Stimulated activated CD4-positive, alpha-beta T cell treated with anti-CD3 and anti-CD28 coated beads, Interleukin-4, amount 100 ng/mL, for 4 hours (primary cell): ENCODE measurements at regions not wholly inside any gene's neighbourhood (a gene's known extent, or its start where the extent isn't known, plus 50 kb on each side); places are given as distances from the start of the nearest gene placed in this dataset.
"Not testable (repeated sequence)": the region's sequence is repeated elsewhere in the genome, so short reads cannot be mapped to it uniquely, and the experiment has no call there.

Experiments used
- DNase-seq, 2 experiments: peaks; one replicate each; pipeline ENCODE4 v3.0.0-alpha.2; 2020

DNA sequence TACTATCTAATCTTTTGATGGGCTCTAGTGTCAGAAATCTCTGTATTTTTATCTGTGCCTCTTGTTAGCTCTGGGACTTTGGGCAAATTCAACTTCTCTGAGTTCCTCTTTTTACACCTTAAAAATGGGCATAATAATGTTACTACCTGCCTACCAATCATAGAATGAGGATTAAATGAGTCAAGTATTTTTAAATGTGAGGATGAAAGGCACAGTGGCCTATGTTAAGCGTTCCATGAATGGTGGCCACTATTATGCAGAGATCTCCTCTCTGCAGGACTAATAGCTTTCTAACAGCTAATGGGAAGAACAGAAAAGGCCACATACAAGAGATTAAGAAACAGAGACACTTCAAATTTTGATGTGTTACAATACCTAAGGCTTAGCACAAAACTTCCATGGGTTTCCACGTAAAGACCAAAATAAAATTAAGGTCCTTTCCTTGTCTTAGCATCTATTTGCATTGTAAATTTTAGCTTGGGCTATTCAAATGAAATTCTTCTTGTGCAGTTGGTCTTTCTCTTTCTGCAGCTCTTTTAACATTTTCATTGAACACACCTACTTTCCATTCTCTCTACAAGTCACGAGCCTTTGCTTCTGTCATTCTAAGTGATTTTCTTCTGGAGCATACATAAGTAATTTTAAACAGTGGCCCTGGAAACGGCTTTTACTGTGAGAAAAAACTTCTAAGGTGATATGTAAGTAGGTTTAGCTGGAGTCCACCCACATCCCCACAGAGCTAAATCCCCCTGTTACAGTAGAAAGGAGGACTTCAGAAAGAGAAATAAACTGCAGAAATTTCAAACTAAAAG is 117.9 kb upstream of the MED14 start:
- no peak for DNase-seq

DNA sequence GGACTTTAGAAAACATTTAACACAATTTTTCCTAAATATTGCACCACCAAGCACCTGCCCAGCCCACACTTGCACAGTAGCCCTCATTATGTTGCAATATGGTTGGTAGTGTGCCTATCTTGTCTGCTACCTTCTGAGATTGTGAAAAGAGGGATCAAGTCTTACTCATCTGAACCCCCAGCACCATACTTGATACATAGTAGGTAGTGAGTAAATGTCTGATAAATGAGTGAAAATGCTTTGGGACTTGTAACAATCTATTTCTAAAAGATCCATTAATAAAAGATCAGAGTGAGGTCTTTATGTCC is 118.4 kb upstream of the MED14 start:
- DNase-seq, result no peak

- DNase-seq, result no peak
Observed at GRCh38 chrX:40854242-40854641, 118.9 kb upstream of the MED14 start.

DNA sequence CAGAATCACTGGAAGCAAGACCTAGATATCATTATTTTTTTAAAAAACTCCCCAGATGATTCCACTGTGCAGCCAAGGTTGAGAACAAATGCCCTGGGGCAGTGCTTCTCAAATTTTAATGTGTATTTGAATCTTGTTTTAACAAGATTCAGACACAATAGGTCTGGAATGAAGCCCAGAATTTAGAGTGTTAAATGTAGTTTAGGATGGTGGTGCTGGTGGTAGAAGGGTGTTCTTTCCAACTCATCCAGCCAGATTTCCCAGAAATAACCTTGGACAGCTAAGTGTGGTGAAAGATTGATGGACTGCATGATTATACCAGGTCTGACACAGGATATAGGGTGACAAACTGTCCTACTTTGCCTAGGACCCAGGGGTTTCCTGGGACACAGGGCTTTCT is 120.1 kb upstream of the MED14 start:
- DNase-seq, result no peak

DNA sequence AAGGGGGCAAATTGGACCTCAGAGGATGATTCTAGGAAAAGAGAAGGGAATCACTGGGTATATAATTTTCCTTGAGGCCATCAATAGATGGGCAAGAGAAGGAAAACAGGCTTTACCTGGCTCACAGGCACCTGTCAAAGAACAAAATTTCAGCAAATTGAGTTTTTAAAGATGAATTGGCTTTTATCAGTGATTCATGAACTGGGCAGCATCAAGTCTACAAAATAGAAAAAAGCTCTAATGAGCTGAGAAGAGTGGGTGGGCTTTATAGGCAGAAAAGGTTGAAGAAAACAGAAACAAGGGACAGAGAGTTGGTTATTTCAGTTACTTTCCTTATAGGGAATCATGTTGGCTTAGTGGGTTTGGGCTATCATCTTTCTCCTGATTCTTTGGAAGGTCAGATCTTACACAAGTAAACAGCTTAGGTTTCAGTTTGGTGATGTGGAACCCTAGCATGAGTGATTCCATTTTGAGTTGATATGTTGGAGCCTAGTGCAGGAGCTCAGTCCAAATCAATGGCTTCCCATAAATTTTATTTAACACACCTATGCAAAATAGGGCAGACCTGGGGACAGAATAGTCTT is 120.7 kb upstream of the MED14 start:
- DNase-seq, result no peak

DNA sequence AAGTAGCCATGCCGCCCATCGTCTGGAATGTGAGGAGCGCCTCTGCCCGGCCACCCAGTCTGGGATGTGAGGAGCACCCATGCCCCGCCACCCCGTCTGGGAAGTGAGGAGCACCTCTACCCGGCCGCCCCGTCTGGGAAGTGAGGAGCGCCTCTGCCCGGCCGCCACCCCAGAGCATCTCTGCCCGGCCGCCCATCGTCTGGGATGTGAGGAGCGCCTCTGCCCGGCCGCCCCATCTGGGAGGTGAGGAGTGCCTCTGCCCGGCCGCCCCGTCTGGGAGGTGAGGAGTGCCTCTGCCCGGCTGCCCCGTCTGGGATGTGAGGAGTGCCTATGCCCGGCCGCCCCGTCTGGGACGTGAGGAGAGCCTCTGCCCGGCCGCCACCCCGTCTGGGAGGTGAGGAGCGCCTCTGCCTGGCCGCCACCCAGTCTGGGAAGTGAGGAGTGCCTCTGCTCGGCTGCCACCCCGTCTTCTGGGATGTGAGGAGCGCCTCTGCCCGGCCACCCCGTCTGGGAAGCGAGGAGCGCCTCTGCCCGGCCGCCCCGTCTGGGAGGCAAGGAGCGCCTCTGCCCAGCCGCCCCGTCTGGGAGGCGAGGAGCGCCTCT is 126.7 kb upstream of the MED14 start:
- not testable (repeated sequence) for DNase-seq

GRCh38 chrX:40863260-40863659 is 127.9 kb upstream of the MED14 start:
- DNase-seq, result not testable (repeated sequence)

- no peak for DNase-seq
Observed at GRCh38 chrX:40863671-40864070, 128.3 kb upstream of the MED14 start.

GRCh38 chrX:40864972-40865371 is 129.6 kb upstream of the MED14 start:
- no peak for DNase-seq

- no peak for DNase-seq
Observed at GRCh38 chrX:40866893-40867292, 131.6 kb upstream of the MED14 start.

DNA sequence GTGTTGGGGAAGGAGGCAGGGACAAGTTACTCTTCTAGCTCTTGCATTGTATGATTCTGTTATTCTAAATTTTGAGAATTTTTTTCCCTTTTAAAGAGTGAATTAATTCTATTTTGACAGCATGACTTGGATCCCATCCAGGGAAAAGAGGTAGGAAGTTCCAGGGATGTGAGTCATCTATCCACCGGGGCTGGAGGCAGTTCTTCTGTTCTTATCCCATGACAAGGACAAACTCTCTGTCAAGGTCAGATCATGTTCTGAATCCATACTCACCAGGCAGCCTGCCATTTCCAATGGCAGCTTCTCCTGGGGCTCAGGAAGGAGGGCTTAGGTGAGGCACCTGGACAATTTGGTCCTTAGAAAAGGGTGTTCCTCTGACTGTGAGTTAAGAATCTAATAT is 132.0 kb upstream of the MED14 start:
- DNase-seq, result no peak

DNA sequence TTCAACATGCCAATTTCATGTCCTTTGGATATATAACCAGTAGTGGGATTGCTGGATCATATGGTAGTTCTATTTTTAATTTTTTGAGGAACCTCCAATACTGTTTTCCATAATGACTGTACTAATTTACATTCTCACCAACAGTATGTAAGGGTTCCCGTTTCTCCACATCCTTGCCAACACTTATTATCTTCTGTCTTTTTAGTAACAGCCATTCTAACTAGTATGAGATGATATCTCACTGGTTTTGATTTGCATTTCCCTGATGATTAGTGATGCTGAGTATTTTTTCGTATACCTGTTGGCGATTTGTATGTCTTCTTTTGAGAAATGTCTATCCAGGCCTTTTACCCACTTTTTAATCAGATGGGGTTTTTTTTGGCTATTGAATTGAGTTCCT is 133.5 kb upstream of the MED14 start:
- DNase-seq, result no peak

- DNase-seq, result not testable (repeated sequence)
Observed at GRCh38 chrX:40870982-40871381, 135.6 kb upstream of the MED14 start.

DNA sequence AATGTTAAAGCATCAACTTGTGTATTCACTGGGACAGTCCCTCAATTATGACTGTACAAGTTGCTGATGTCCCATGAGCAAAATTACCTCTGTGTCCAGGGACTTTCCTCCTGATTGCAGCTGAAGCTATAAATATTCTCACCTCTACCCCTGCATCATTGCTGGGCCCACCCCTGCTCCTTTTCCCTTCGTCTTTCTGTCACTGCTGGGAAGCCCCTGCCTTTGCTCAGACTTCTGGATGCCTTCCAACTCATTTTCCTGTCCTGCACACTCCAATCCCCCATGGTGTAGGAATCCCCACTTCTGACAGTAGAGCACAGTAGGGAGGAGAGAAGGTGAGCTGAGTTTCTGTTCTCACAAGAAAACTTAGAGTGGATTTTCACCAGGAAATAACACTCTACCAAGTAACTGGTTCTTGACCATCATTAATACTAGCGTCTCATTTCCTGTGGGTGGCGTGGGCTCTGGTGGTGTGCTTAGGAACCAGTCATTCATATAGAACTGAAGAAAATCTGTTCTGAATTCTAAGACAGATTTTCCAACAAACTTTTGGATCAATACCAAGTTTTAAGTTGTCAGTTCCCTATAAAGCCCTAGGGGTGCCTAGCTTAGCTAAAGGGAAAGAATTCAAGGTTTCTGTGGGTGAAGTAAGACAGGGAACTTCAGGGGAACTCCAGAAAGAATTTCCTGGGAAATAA is 136.2 kb upstream of the MED14 start:
- no peak for DNase-seq

- no peak for DNase-seq
Observed at GRCh38 chrX:40872351-40872750, 137.0 kb upstream of the MED14 start.

DNA sequence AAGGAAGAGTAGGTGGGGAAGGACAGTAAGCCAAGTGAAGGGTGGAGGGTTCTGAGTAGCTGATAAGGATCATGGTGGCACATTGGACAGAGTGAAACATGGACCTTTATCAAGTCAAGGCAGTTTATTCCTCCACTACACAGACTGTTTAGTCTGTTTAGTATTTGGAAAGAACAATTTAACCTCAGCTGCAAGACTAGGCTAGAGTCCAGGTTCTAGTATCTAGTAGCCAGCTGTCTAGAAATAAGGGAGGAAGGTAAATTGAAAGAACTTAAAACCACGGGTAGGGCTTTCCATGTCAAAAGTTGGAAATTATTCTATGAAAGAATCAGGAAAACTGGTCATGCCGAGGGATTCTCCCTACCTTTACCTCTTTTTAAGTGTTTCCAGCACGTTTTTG is 140.1 kb upstream of the MED14 start:
- no peak for DNase-seq

GRCh38 chrX:40877887-40878286 is 142.5 kb upstream of the MED14 start:
- no peak for DNase-seq

DNA sequence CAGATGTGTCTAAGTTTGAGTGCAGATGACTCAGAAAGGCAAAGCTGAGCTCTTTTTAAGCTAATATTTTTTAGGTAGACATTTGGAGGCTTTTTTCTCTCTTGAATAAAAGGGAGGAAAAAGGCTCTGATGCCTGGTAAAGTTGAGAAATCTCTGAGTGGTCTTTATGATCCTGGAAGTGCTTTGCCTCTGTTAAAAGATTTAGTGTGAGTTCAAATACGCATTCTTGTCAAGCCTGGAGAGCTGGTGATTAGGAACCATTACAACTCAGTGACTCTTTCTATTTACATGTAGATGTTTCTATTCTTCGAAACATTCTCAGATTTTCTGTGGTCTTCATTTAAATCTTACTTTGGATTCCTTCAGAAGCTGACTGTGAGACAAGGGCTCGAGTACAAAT is 143.4 kb upstream of the MED14 start:
- DNase-seq, result no peak

- not testable (repeated sequence) for DNase-seq
Observed at GRCh38 chrX:40879172-40879571, 143.8 kb upstream of the MED14 start.

- DNase-seq, result no peak
Observed at GRCh38 chrX:40880712-40881111, 145.4 kb upstream of the MED14 start.

- no peak for DNase-seq
Observed at GRCh38 chrX:40883021-40883619, 147.8 kb upstream of the MED14 start.

DNA sequence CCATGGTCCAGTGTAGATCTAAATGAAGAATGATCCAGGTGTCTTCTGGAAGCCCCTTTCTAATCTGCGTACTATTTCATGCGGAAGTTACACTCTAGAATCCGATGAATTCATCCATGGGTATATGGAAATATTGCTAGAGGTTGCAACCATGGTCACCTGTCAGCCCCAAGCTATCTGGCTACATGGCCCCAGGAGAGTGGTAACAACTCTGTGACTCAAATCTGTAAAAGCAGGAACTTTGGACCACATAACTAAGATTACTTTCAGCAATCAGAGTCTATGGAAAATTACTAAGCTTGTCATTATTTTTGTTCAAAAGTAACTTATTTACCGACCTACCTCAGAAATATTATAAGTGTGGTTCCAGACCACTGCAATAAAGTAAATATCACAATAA is 150.6 kb upstream of the MED14 start:
- DNase-seq, result no peak

DNA sequence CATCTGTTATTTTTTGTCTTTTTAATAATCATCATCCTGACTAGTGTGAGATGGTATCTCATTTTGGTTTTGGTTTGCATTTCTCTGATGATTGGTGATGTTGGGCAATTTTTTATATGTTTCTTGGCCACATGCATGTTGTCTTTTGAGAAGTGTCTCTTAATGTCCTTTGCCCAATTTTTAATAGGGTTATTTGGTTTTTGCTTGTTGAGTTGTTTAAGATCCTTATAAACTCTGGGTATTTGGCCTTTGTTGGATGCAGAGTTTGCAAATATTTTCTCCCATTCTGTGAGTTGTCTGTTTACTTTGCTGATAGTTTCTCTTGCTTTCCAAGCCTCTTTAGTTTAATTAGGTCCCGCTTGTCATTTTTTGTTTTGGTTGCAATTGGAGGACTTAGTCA is 152.1 kb upstream of the MED14 start:
- DNase-seq, result no peak

- no peak for DNase-seq
Observed at GRCh38 chrX:40891798-40892197, 156.5 kb upstream of the MED14 start.
